GM12875 (cell line): ENCODE measurements at regions not wholly inside any gene's neighbourhood (a gene's known extent, or its start where the extent isn't known, plus 50 kb on each side); places are given as distances from the start of the nearest gene placed in this dataset.

Experiments
- H3K4me3 ChIP-seq: one replicate; pipeline ENCODE4 v1.5.1; 2011; ENCODE audit warnings: low read depth, low read length, control low read depth
- CTCF ChIP-seq: IDR thresholded peaks from 2 replicates; pipeline ENCODE4 v1.5.1; 2011; ENCODE audit warnings: low read depth, mild to moderate bottlenecking, control low read depth, inconsistent platforms, low read length, moderate library complexity, borderline replicate concordance; ENCODE audit not compliant: insufficient read depth

DNA sequence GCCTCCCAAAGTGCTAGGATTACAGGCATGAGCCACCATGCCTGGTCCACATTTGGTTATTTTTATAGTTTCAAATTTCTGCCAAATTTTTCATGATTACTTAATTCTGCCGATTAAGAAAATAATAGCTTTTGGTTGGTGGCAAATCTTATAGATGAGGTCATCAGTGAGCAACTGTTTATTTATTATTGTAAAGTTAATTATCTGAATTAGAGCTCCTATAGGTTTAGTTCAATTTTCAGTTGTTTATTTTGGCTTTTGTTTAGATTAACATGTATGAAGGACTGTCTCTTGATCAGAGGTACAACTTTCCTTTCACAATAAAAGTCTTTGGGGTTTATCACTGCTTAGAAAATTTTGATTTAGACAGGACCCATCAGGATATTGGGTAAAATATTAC lies 262.2 kb downstream of the SLC7A11 start:
- H3K4me3 ChIP-seq = no peak overlapping the region

GRCh38 chr4:137968956-137969678 lies 273.0 kb downstream of the SLC7A11 start:
- H3K4me3 ChIP-seq = no peak overlapping the region
- no peak for TF ChIP-seq CTCF

More for the DNA sequence above, 262.2 kb downstream of the SLC7A11 start:
- no peak for TF ChIP-seq CTCF

GRCh38 chr4:137967480-137968190 lies 274.5 kb downstream of the SLC7A11 start:
- TF ChIP-seq CTCF = no peak
- H3K4me3 ChIP-seq = no peak overlapping the region

DNA sequence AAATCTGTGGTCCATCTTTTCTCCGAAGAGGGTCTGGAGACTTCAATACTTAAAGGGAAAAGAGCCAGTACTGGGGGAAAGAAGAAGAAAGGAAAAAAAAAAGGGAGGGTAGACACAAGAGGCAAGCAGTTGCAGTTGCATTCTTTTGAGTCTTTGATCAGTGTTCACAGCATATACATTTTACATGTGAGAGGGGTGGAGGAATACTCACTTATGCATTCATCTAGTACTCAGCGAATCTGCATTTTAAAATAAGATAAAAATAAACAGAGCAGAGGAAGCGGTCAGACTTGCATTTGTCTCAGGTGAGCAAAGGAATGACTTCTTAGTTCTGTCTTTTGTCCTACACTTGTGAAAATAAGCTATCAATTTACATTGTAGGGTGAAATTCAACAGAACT lies 275.6 kb downstream of the SLC7A11 start:
- no peak overlapping the region for H3K4me3 ChIP-seq

DNA sequence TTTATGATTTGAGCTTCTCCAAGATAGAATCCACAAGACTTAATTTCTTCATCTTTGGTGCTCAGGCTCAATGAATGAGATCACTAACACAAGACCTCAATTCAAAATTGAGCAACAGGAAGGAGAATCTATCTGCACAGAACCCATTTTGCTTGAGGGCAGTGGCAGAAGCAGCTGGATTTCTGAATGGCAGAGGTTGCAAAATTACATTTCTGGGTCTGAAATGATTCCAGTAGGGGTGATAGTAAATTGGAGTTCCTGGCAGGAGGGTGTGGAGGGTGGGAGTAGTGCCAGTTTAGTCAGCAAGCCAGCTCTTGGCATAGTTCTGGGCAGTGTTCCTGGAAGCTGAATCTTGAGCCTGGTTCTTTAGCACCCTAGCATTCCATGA lies 281.1 kb downstream of the SLC7A11 start:
- TF ChIP-seq CTCF = no peak
- no peak overlapping the region for H3K4me3 ChIP-seq

More for the DNA sequence above, 275.6 kb downstream of the SLC7A11 start:
- no peak for TF ChIP-seq CTCF

- no peak for TF ChIP-seq CTCF
- no peak overlapping the region for H3K4me3 ChIP-seq
These were observed 281.6 kb downstream of the SLC7A11 start for GRCh38 chr4:137960371-137961050.
